ENCODE measurements at regions not wholly inside any gene's neighbourhood (a gene's known extent, or its start where the extent isn't known, plus 50 kb on each side); places are given as distances from the start of the nearest gene placed in this dataset.

- no peak overlapping the region for H3K27ac Mint-ChIP-seq
- no peak overlapping the region for H3K4me2 ChIP-seq (replicated peaks; ENCODE audit: low read depth, low read length, poor library complexity, severe bottlenecking)
Observed at GRCh38 chr3:66729687-66730393, 229.0 kb upstream of the LRIG1 start.

More at GRCh38 chr3:66729687-66730393, 229.0 kb upstream of the LRIG1 start:
- Histone ChIP-seq H3K27ac (ENCODE audit: low read length in 2 of 2) (no peak overlapping the region), H3K36me3 (replicated peaks in 1 of 2; ENCODE audit: control extremely low read depth in 1 of 2, control insufficient read depth in 1 of 2, extremely low read depth in 1 of 2, insufficient read depth in 2 of 2, low read length in 1 of 2) (no peaks in the 10 kb centered on the region), H3K9ac (ENCODE audit: low read length) (no peak overlapping the region), H3K4me1 (ENCODE audit: control insufficient read depth in 2 of 2, insufficient read depth in 2 of 2, low read length in 2 of 2) (no peaks in the 10 kb centered on the region), H3K27me3 (replicated peaks in 1 of 4; ENCODE audit: control extremely low read depth in 1 of 4, control insufficient read depth in 3 of 4, insufficient read depth in 4 of 4, low read length in 3 of 4) (no peaks in the 10 kb centered on the region), H3K9me3 (ENCODE audit: control extremely low read depth in 1 of 3, control insufficient read depth in 2 of 3, insufficient read depth in 1 of 3, low read length in 2 of 3) (no peaks in the 10 kb centered on the region), H2AFZ (ENCODE audit: insufficient read depth, low read depth, low read length, poor library complexity, severe bottlenecking) (no peak overlapping the region), H3K79me2 (ENCODE audit: control insufficient read depth, insufficient read depth, low read length) (no peaks in the 10 kb centered on the region), H4K20me1 (ENCODE audit: control insufficient read depth, insufficient read depth, low read length, poor library complexity, severe bottlenecking) (no peaks in the 10 kb centered on the region), H3K4me3 (ENCODE audit: control extremely low read depth in 1 of 5, extremely low read depth in 1 of 5, insufficient read depth in 1 of 5, low read depth in 2 of 5, low read length in 4 of 5) (no peak overlapping the region)
- Mint-ChIP-seq H3K4me1 (no peaks in the 10 kb centered on the region), H3K27me3 (peaks cover 22% of the 10 kb centered on the region), H3K9me3 (ENCODE audit: insufficient read depth) (no peaks in the 10 kb centered on the region), H3K4me3 (no peak overlapping the region)
- POLR2A ChIA-PET, result no interaction called here
- no peak for TF ChIP-seq CTCF (IDR thresholded peaks at IDR 0.05)
- no peak for TF ChIP-seq EZH2 (IDR thresholded peaks at IDR 0.05; ENCODE audit: borderline replicate concordance, insufficient read depth, low read depth, low read length, poor library complexity, severe bottlenecking)
- ATAC-seq (ENCODE audit: low read depth) (no peak), DNase-seq (no peak)
- 100% methylated on average over 1 of the region's 2 CpGs for WGBS (ENCODE audit: insufficient coverage)
- intact Hi-C loops (cut with micrococcal nuclease), result no loop called here
- CTCF ChIA-PET, result no interaction called here

Data from B cell (primary cell).